Esophagus mucosa (tissue), 1 donor: ENCODE measurements at regions not wholly inside any gene's neighbourhood (a gene's known extent, or its start where the extent isn't known, plus 50 kb on each side); places are given as distances from the start of the nearest gene placed in this dataset.
"Not testable (repeated sequence)": the region's sequence is repeated elsewhere in the genome, so short reads cannot be mapped to it uniquely, and the experiment has no call there.

Source experiments
- ATAC-seq: fragments of 200-7000 bp; cut with Tn5 transposase; one replicate; pipeline ENCODE4 v1.9.1; 2020
- donor health status: DM: yes; HTN: yes; CAD: no.

GRCh38 chr4:27770895-27771294 lies 910.3 kb downstream of the STIM2 start:
- no peak for ATAC-seq

- no peak for ATAC-seq
These were observed 914.5 kb downstream of the STIM2 start for GRCh38 chr4:27775156-27775555.

- ATAC-seq: no peak
These were observed 919.2 kb downstream of the STIM2 start for GRCh38 chr4:27779827-27780226.

GRCh38 chr4:27787195-27787594 lies 926.6 kb downstream of the STIM2 start:
- ATAC-seq: peak; percentile 47

- no peak for ATAC-seq
These were observed 929.1 kb downstream of the STIM2 start for GRCh38 chr4:27789773-27790172.

- ATAC-seq: no peak
These were observed 930.3 kb downstream of the STIM2 start for GRCh38 chr4:27790911-27791310.

GRCh38 chr4:27791640-27792039 lies 931.0 kb downstream of the STIM2 start:
- ATAC-seq: no peak

- ATAC-seq: no peak
These were observed 946.6 kb downstream of the STIM2 start for GRCh38 chr4:27807207-27807606.

- no peak for ATAC-seq
These were observed 951.3 kb downstream of the STIM2 start for GRCh38 chr4:27811948-27812347.

- not testable (repeated sequence) for ATAC-seq
These were observed 952.6 kb downstream of the STIM2 start for GRCh38 chr4:27813226-27813625.

- not testable (repeated sequence) for ATAC-seq
These were observed 953.2 kb downstream of the STIM2 start for GRCh38 chr4:27813699-27814425.

GRCh38 chr4:27819246-27819645 lies 958.6 kb downstream of the STIM2 start:
- no peak for ATAC-seq

GRCh38 chr4:27828843-27829242 lies 968.2 kb downstream of the STIM2 start:
- no peak for ATAC-seq

GRCh38 chr4:27830251-27830650 lies 969.6 kb downstream of the STIM2 start:
- ATAC-seq: no peak

- no peak for ATAC-seq
These were observed 975.2 kb downstream of the STIM2 start for GRCh38 chr4:27835851-27836250.

- no peak for ATAC-seq
These were observed 975.9 kb downstream of the STIM2 start for GRCh38 chr4:27836523-27836922.

GRCh38 chr4:27843776-27844175 lies 983.1 kb downstream of the STIM2 start:
- no peak for ATAC-seq

GRCh38 chr4:27844376-27844775 lies 983.7 kb downstream of the STIM2 start:
- no peak for ATAC-seq

GRCh38 chr4:27846951-27847350 lies 986.3 kb downstream of the STIM2 start:
- ATAC-seq: no peak

- ATAC-seq: no peak
These were observed 1000.7 kb downstream of the STIM2 start for GRCh38 chr4:27861381-27861787.

- no peak for ATAC-seq
These were observed 1001.2 kb downstream of the STIM2 start for GRCh38 chr4:27861802-27862201.

- no peak for ATAC-seq
These were observed 1013.0 kb downstream of the STIM2 start for GRCh38 chr4:27873596-27873995.

GRCh38 chr4:27881705-27882104 lies 1021.1 kb downstream of the STIM2 start:
- no peak for ATAC-seq

GRCh38 chr4:27886120-27886519 lies 1025.5 kb downstream of the STIM2 start:
- no peak for ATAC-seq

GRCh38 chr4:27887646-27888045 lies 1027.0 kb downstream of the STIM2 start:
- ATAC-seq: no peak
